RWPE2 (cell line): ENCODE measurements at regions not wholly inside any gene's neighbourhood (a gene's known extent, or its start where the extent isn't known, plus 50 kb on each side); places are given as distances from the start of the nearest gene placed in this dataset.
A peak's percentile ranks its signal among the peaks of the same experiment; 100 is the strongest.
"Not testable (repeated sequence)": the region's sequence is repeated elsewhere in the genome, so short reads cannot be mapped to it uniquely, and the experiment has no call there.

ENCODE experiments used
- ATAC-seq: fragments of 200-7000 bp; cut with Tn5 transposase; 3 replicates; pipeline ENCODE4 v1.9.1; 2021; ENCODE audit warnings: low read depth
- DNase-seq: peaks from one replicate; pipeline ENCODE4 v3.0.0-alpha.2; 2020; ENCODE audit warnings: low spot score
- H3K27ac ChIP-seq: fragments of 450-650 bp; 2 replicates; pipeline ENCODE4 v1.5.1; 2017; ENCODE audit warnings: mild to moderate bottlenecking; ENCODE audit not compliant: poor library complexity, severe bottlenecking
- H3K27me3 ChIP-seq: fragments of 250-450 bp; sonication (Bioruptor Pico); 2 replicates; pipeline ENCODE4 v1.5.1; 2021; ENCODE audit warnings: mild to moderate bottlenecking, moderate library complexity; ENCODE audit not compliant: insufficient read depth, poor library complexity, severe bottlenecking
- H3K36me3 ChIP-seq: fragments of 250-450 bp; sonication (Bioruptor Pico); 2 replicates; pipeline ENCODE4 v1.5.1; 2020; ENCODE audit warnings: low read depth, mild to moderate bottlenecking, moderate library complexity
- H3K4me1 ChIP-seq: fragments of 250-450 bp; sonication (Bioruptor Pico); 2 replicates; pipeline ENCODE4 v1.5.1; 2021; ENCODE audit warnings: mild to moderate bottlenecking, moderate library complexity; ENCODE audit not compliant: insufficient read depth, poor library complexity, severe bottlenecking
- H3K4me3 ChIP-seq: fragments of 250-450 bp; sonication (Bioruptor Pico); 2 replicates; pipeline ENCODE4 v1.5.1; 2021; ENCODE audit warnings: mild to moderate bottlenecking, moderate library complexity; ENCODE audit not compliant: severe bottlenecking
- H3K9me3 ChIP-seq: fragments of 250-450 bp; sonication (Bioruptor Pico); 2 replicates; pipeline ENCODE4 v1.5.1; 2021; ENCODE audit warnings: mild to moderate bottlenecking, moderate library complexity; ENCODE audit not compliant: severe bottlenecking
- CTCF ChIP-seq: fragments of 450-650 bp; IDR thresholded peaks from one replicate; pipeline ENCODE4 v1.5.1; 2017; ENCODE audit warnings: mild to moderate bottlenecking, moderate library complexity; ENCODE audit not compliant: poor library complexity, severe bottlenecking

- Histone ChIP-seq H3K27ac (no peak overlapping the region), H3K27me3 (no peaks in the 10 kb centered on the region), H3K36me3 (no peaks in the 10 kb centered on the region), H3K9me3 (no peaks in the 10 kb centered on the region), H3K4me1 (no peaks in the 10 kb centered on the region), H3K4me3 (no peak overlapping the region)
- no peak for DNase-seq
- TF ChIP-seq CTCF, result no peak
- ATAC-seq, result no peak
These were observed 233.1 kb upstream of the RASA1 start for GRCh38 chr5:87034557-87034956.

- ATAC-seq (no peak), DNase-seq (no peak)
- no peaks in the 10 kb centered on the region for H3K27me3 ChIP-seq
- no peaks in the 10 kb centered on the region for H3K4me1 ChIP-seq
- H3K4me3 ChIP-seq, result no peak overlapping the region
- H3K9me3 ChIP-seq, result no peaks in the 10 kb centered on the region
- no peak for TF ChIP-seq CTCF
- no peak overlapping the region for H3K27ac ChIP-seq
- H3K36me3 ChIP-seq, result no peaks in the 10 kb centered on the region
These were observed 225.1 kb upstream of the RASA1 start for GRCh38 chr5:87042554-87042953.

- no peaks in the 10 kb centered on the region for H3K4me1 ChIP-seq
- ATAC-seq (no peak), DNase-seq (no peak)
- no peaks in the 10 kb centered on the region for H3K27me3 ChIP-seq
- H3K4me3 ChIP-seq, result no peak overlapping the region
- no peak overlapping the region for H3K27ac ChIP-seq
- H3K9me3 ChIP-seq, result no peaks in the 10 kb centered on the region
- H3K36me3 ChIP-seq, result no peaks in the 10 kb centered on the region
- peak; percentile 22 for TF ChIP-seq CTCF
These were observed 219.5 kb upstream of the RASA1 start for GRCh38 chr5:87048156-87048555.

GRCh38 chr5:87049012-87049411 is 218.7 kb upstream of the RASA1 start:
- not testable (repeated sequence) for ATAC-seq, DNase-seq, H3K4me1 ChIP-seq

GRCh38 chr5:87051502-87052113 is 216.1 kb upstream of the RASA1 start:
- no peaks in the 10 kb centered on the region for H3K9me3 ChIP-seq
- H3K27me3 ChIP-seq, result no peaks in the 10 kb centered on the region
- H3K36me3 ChIP-seq, result no peaks in the 10 kb centered on the region
- no peak overlapping the region for H3K4me3 ChIP-seq
- TF ChIP-seq CTCF, result no peak
- H3K4me1 ChIP-seq, result no peaks in the 10 kb centered on the region
- no peak for ATAC-seq
- no peak for DNase-seq
- no peak overlapping the region for H3K27ac ChIP-seq

More at GRCh38 chr5:87049012-87049411, 218.7 kb upstream of the RASA1 start:
- not testable (repeated sequence) for H3K36me3 ChIP-seq, H3K4me3 ChIP-seq, H3K9me3 ChIP-seq, H3K27ac ChIP-seq, H3K27me3 ChIP-seq
